Activated CD8-positive, alpha-beta memory T cell treated with anti-CD3 and anti-CD28 coated beads, Interleukin-2, amount 50 U/mL, for 24 hours (primary cell): ENCODE measurements at regions not wholly inside any gene's neighbourhood (a gene's known extent, or its start where the extent isn't known, plus 50 kb on each side); places are given as distances from the start of the nearest gene placed in this dataset.

Experiments used
- DNase-seq: peaks from one replicate; pipeline ENCODE4 v3.0.0-alpha.2; 2020; ENCODE audit errors: extremely low read depth

GRCh38 chr1:87916965-87917364, 588.3 kb downstream of the LMO4 start:
- no peak for DNase-seq

- DNase-seq: no peak
These were observed 589.7 kb downstream of the LMO4 start for GRCh38 chr1:87918398-87918797.

- no peak for DNase-seq
These were observed 594.2 kb downstream of the LMO4 start for GRCh38 chr1:87922885-87923284.

GRCh38 chr1:87926131-87926830, 597.6 kb downstream of the LMO4 start:
- no peak for DNase-seq

GRCh38 chr1:87926921-87927320, 598.2 kb downstream of the LMO4 start:
- no peak for DNase-seq

GRCh38 chr1:87927391-87928280, 599.0 kb downstream of the LMO4 start:
- no peak for DNase-seq

GRCh38 chr1:87928623-87929022, 599.9 kb downstream of the LMO4 start:
- DNase-seq: no peak

GRCh38 chr1:87929906-87930305, 601.2 kb downstream of the LMO4 start:
- DNase-seq: no peak

- no peak for DNase-seq
These were observed 602.1 kb downstream of the LMO4 start for GRCh38 chr1:87930796-87931195.

- DNase-seq: no peak
These were observed 604.5 kb downstream of the LMO4 start for GRCh38 chr1:87933171-87933570.

GRCh38 chr1:87935130-87935529, 606.5 kb downstream of the LMO4 start:
- no peak for DNase-seq

GRCh38 chr1:87937831-87938395, 609.2 kb downstream of the LMO4 start:
- no peak for DNase-seq

- DNase-seq: no peak
These were observed 610.0 kb downstream of the LMO4 start for GRCh38 chr1:87938631-87939030.

GRCh38 chr1:87939444-87939843, 610.8 kb downstream of the LMO4 start:
- DNase-seq: no peak

- no peak for DNase-seq
These were observed 611.7 kb downstream of the LMO4 start for GRCh38 chr1:87940421-87940820.

GRCh38 chr1:87941337-87941946, 612.8 kb downstream of the LMO4 start:
- no peak for DNase-seq

GRCh38 chr1:87942165-87942564, 613.5 kb downstream of the LMO4 start:
- DNase-seq: no peak

GRCh38 chr1:87949711-87950110, 621.0 kb downstream of the LMO4 start:
- no peak for DNase-seq

- no peak for DNase-seq
These were observed 621.7 kb downstream of the LMO4 start for GRCh38 chr1:87950369-87950768.

GRCh38 chr1:87951409-87951808, 622.7 kb downstream of the LMO4 start:
- no peak for DNase-seq

GRCh38 chr1:87951852-87952251, 623.2 kb downstream of the LMO4 start:
- DNase-seq: no peak

GRCh38 chr1:87953121-87953520, 624.4 kb downstream of the LMO4 start:
- DNase-seq: no peak
